ENCODE measurements at regions not wholly inside any gene's neighbourhood (a gene's known extent, or its start where the extent isn't known, plus 50 kb on each side); places are given as distances from the start of the nearest gene placed in this dataset.

GRCh38 chr6:139932671-139933070 is 558.2 kb upstream of the CITED2 start:
- TF ChIP-seq EZH2phosphoT487 (IDR thresholded peaks at IDR 0.05; ENCODE audit: insufficient read depth, low read depth) = no peak
- no peak for TF ChIP-seq EZH2 (IDR thresholded peaks at IDR 0.05; ENCODE audit: insufficient read depth, poor library complexity, severe bottlenecking)

Data from GM23248 (cell line).